GM21737 (cell line): ENCODE measurements at regions not wholly inside any gene's neighbourhood (a gene's known extent, or its start where the extent isn't known, plus 50 kb on each side); places are given as distances from the start of the nearest gene placed in this dataset.
A peak's percentile ranks its signal among the peaks of the same experiment; 100 is the strongest.

Experiments used
- ATAC-seq: cut with Tn5 transposase; IDR thresholded peaks from one replicate; pipeline ENCODE4 v1.9.1; 2021; ENCODE audit warnings: mild to moderate bottlenecking, moderate library complexity; ENCODE audit not compliant: unreplicated experiment

DNA sequence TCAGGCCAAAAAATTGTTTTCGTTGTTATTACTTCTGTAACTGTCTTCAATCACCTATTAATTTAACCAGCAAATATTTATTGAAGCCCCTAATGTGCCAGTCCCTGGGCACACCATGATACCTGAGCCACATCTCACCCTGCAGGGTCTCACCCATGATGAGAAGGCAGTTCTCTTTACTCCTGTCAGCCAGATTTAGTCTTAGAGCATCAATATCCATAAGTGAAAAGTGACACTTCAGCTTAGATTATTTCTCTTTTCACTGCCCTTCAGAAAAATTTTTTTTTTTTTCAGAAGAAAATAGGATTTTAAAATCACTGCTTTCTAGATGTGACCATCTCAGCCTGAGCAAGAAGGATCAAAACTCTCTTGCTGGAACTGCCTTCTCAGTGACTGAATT, 258.6 kb upstream of the NFE2L3 start:
- no peak for ATAC-seq

DNA sequence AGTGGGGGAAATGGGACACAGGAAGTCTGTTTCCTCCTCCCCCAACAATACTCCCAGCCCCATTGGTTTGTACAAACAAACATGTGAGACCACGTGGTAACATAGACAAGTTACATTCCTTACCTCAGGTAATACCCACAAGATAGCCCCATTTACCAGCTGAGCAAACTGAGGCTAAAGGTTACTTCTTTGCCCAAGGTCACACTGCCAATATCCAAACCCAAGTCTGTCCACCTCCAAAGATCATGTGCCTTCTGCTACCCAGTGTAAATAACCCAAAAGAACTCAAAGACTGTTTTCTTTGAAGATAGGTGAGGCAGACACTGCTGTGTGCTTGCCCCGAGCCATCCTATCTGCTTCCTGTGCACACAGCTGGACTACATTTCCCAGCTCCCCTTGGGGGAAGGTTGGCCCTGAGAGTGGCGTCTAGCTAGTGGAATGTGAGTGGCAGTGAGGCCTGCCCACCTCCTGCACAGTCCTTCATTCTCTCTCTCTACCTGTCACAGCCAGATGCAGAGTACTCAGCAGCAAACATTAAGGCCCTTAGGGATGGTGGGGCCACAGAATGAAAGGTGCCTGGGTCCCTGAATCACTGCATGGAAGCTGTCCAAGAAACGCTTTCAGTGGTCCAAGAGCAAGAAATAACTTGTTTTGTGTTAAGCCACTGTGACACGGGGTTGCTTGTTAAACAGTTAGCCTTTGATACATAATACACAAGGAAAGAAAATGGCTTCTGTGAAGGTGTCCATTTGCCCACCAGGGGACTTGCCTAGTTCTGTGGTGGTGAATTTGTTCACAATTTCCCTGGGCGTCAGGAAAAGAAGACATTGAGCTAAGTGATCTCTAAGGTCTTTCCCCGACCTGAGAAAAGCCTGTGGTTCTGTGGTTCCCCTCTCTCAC, 257.7 kb upstream of the NFE2L3 start:
- ATAC-seq, result peak; percentile 57

DNA sequence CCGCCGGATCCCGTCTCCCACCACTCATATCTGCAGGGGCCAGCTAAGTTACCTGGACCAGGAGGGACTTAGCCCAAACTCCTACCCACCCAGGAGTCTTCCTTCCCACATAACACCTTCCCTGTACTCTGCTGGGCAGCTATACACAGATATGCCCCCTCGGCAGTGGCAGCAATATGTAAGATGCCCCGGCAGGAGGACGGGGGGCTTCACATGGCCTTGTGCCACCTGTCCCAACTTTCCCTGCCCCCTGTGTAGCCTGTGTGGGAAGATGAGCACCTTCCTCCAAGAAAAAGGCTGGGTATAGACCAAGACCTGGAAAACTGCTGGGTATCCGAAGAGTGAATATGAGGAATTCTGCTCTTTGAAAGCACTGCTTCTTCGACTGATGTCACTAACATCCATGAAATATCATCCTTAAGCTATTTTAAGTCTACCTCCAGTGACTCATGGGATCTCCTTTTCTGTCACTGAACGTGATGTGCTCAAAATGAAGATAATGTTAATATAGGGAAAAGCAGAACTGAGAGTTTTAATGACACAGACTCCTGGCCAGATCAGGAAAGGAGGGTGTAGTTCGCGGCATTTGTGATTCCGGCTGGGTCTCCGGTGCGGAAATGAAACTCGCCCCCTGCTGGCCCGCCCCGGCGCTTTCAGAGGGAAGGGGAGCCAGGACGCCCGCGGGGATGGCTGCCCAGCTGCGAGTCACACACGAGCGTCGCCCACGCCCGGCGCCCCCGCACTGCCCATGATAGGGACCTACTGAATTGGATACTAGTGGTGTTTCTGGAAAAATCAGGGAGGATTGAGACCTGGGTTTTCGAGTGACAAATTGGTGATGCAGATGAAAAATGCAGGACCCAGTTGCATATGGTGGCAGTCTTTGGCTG, 256.9 kb upstream of the NFE2L3 start:
- ATAC-seq, result peak; percentile 59

DNA sequence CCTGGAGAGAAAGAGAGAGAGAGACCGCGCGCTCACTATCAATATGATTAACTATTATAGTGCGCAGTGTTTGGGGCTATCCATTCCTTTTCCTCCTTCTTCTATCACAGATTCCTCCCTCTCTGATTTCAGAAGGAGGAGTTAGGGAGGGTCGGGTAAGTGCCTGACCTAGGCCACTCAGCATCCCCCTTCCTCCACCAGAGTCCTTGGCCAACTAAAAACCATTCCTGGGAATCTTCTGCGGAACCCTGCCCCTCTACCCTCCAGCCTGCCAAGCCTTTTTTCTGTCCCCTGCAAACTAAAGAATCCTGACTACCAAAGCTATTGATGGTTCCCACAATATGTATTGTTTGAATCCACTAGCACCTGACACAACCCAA, 256.2 kb upstream of the NFE2L3 start:
- no peak for ATAC-seq

DNA sequence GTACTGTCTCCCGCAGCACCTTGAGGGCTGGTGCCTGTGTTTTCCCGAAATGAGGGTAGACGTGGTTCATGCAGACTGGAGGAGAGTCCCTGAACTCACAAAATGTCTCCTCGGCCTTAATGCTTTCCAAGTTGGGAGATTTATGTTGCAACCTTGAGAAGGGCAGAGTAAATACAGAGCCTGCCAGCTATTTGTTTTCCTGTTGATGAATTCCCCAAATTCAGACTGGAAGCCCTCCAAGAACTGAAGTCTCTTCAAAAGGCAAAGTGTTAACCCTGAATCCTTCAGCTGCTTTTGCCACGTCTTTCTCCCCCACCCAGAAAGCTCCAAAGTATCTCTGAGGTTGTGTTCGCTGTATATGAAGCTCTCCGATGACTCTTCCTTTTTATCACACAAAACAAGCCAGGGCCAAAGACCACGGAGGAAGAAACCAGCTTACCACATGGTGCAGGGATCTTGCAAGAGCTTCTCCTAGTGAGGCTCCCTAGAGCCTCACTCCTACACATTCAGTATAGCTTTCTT, 254.7 kb upstream of the NFE2L3 start:
- ATAC-seq, result no peak

DNA sequence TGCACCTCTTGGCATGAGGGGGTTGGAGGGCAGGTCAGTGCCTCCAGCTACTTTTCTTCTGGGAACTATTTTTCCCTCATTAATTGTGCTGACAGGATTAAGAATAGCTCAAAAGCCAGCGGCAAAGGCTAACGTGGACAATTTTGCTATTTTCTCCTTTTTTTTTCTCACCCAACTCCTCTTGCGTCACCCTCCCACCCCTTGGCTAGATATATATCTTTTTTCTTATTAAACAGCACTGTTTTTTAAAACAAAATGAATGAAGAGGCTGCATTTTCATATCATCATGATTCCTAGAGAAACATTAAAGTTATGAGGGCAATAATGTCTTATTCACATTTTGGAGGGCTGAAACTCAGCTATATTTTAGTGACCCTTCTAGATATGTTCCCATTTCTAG, 251.8 kb upstream of the NFE2L3 start:
- ATAC-seq, result no peak

DNA sequence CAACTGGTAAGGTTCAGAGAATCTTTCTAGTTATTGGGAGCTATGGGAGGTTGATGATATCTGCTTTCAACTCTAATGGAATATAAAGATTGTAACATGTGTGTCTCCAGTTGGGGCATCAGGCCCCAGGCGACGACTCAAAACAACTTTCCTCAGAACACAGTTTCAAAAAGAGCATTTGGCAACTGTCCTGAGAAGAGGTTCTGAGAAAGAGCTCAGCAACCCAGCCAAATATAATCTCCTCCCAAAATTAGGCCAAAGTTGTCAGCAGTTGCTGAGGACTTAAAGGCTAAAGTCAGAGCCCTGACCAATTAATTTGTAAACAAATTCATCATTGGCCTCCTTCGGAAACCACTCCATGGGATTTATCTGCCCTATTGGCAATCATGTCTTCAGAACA, 251.1 kb upstream of the NFE2L3 start:
- ATAC-seq, result no peak

DNA sequence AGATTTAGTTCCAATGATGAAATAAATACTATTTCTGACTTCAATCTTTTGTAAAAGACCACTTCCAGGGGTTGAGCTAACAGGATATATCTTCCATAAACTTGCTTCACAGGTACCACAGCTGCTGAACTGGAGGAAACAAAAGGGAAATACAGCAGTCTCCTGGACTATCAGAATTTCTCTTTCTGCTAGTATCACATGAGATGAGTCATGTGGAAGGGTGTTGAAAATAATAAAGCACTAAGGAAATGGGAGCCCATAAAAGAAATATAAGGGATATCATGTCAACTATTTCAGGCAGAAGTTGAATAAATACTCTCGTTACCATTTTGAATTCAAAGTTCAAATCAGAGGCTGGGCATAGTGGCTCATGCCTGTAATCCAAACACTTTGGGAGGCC, 250.3 kb upstream of the NFE2L3 start:
- no peak for ATAC-seq

DNA sequence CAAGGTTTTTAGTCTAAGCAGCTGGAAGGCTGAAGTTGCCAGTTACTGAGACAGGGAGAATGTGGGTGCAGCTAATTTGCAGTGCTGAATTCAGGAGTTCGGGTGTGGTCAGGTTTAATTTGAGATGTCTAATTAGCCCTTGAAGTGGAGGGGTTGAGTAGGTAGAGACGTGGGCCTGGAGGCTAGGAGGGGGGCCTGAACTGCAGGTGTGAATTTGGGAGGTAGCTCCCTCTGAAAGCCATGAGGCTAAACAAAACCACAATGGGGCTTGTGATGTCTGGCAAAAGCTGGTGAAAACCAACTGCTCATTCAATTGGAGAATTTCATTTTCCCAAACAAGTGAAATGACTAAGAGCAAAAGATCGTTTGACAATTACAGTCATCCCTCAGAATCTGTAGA, 246.0 kb upstream of the NFE2L3 start:
- ATAC-seq, result no peak

DNA sequence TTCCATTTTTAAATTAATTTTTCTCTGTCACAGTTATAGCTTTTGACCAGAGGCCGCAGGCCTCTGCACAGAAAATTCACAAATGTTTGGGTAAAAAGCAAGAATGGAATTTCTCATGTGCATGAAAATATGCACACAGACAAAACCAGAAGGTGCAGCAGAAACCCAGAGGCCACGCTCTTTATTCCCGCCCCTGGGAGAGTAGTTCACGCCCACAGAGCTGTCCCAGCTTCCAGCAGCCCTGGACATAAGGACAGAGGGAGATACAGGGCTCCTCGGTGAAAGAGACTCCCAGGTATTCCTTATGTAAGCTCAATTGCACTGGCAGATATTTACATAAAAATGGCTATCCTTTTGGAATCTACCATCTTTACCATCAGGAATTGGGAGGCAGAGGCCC, 245.2 kb upstream of the NFE2L3 start:
- ATAC-seq, result no peak

DNA sequence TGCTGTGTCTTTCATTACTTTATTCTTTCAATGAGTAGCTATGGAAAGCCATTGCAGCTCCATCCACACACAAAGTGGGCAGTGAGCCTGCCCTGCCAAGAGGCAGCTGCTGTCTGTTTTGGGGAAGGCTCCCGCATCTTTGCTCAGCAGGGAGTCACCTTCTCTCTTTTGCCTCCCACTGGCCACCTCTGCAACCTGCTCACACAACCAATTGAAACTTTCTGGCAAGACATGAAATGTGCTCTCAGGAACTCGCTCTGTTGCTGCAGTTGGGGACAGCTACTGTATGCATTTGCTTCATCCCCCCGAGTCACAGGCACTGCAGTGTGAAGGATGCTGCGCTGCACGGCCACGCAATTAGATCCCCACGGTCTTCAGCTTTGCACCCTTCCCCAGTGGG, 244.8 kb upstream of the NFE2L3 start:
- ATAC-seq, result no peak

DNA sequence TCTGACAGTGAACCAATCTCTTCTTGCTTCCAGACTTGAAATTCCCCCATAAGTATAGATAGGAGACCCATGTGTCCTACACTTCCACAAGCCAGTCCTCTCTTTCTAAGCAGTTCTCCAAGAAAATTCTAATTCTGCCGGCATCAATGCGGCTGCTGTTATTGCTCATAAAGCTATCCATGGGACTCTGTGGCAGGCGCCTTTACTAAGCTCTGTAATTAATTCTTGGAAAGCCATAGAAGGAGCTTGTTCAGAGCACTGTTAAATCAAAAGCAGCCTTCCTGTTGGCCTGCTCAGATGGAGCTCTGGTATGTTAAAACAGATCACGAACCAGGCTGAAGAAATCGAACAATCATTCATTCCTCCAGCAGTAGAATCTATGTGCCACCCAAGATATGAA, 244.3 kb upstream of the NFE2L3 start:
- ATAC-seq, result no peak

DNA sequence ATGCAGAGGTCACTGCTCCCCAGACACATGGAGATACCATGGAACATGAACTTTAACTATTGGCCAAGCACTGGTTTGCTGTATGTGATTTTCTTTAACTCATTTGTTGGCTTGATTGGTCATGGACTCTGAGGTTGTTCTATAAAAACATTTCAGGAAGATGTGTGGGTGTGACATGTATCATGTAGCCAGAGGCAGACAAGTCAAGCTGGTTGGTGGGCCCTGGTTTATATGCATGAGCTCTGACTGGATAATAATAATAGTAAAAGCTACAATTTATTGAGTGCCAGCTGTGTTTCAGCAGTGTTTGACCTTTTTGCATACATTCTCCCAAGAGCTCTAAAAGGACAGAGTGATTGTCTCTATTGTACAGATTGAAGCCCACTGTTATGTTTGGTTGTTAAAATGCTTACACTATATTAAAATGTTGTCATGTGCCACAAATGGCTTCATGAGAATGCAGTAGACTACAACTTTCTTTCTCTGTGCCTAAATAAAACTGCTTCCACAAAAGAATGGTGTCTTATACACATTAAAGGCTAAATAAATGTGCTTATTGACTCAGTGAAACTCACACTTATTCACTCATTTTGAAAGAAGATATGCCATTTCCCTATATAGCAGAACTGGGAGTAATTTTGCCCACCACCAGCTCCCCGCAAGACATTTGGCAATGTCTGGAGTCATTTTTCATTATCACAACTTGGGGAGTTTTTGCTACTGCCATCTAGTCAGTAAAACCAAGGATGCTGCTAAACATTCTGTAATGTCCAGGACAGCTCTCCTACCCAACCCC, 243.6 kb upstream of the NFE2L3 start:
- ATAC-seq, result no peak

DNA sequence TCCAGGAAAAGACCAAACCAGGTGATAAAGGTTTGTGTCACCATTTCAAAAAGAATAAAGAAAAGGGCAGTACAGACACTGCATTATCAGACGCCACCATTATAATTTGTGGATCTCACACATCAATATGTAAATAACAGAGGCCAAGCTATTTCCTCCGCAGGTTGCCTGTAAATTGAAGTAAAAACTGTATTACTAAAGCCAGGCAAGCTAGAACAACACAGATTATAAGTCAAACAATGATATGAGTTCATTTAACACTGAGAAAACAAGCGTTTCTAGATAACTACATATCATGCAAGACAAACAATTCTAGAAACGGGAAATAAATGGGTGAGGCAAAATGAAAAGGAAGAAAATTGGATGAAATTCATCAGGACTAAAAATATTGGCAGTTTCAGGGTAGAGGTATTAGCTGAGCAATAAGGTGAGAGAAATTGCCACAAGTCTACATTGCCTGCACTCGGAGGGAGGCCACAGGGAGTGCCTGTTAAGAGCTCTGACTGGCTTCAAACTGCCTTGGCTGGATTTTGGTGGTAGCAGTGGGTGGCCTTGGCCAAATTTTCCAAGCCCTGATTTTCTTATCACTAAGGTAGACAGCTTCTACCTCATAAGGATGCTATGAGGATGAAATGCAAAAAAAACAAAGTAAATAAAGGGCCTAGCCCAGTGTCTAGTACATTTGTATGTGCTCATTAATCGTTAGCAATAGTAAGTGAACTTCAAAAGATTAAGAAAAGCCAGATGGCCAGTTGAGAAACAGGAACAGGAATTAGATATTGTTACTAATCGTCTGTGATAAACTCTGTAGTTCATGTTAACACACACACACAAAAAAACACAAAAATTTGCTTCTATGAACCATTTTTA, 240.0 kb upstream of the NFE2L3 start:
- ATAC-seq, result no peak

DNA sequence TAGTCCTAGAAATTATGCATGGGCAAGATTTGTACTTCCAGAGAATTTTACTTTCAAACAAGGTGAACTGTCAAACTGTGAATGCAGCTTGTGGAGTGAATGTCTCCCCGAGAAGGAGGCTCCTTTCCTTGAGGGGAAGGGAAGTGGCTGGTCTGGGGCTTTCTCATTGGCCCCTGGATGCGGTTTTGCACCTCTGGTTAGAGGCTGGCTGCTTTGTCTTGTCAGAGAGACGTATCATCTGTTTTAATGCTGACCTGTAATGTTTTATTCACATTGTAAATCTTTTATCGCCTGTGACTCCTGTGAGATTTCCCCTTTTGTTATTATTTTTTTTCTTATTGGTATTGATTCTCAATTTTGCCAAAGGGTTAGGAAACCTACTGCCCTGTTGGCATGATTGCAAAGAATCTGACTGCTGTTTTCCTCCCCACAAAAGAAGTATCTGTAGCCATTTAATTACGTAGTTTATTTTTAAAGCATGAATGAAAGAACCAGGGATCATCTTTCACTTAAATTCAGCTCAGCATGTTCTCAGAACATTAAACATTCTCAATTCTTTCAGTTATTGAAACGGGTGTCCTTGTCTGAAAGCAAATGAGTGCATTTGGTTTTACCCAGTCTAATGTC, 238.3 kb upstream of the NFE2L3 start:
- ATAC-seq, result no peak

DNA sequence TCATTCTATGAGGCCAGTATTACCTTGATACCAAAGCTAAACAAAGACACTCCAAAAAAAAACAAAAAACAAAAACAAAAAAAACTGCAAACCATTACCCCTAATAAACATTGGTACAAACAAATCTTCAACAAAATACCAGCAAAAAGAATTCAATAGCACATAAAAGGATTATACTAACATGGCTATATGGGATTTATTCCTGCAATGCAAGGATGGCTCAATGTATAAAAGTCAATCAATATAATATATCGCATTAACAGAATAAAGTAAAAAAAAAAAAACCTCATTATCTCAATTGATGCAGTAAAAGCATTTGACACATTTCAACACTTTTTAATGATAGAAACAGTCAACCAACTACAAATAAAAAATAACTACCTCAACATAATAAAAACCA, 233.3 kb upstream of the NFE2L3 start:
- ATAC-seq, result no peak

DNA sequence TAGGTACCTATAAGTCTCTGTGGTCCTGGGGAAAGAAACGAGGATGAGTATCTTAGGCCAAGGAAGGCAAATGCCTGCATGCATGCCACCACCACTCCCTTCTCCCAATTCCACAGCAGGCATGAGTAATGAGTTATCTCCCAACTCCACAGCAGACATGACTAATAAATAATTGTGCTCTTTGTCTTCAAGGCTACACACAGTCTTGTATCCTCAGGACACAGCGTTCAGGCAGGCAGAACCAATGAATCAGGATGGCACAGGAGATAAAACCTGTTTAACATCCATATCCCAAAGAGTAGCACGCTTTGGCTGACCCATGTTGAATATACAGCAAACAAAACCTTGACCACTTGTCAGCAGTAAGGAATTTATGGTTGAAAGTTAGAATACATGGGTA, 229.7 kb upstream of the NFE2L3 start:
- no peak for ATAC-seq

DNA sequence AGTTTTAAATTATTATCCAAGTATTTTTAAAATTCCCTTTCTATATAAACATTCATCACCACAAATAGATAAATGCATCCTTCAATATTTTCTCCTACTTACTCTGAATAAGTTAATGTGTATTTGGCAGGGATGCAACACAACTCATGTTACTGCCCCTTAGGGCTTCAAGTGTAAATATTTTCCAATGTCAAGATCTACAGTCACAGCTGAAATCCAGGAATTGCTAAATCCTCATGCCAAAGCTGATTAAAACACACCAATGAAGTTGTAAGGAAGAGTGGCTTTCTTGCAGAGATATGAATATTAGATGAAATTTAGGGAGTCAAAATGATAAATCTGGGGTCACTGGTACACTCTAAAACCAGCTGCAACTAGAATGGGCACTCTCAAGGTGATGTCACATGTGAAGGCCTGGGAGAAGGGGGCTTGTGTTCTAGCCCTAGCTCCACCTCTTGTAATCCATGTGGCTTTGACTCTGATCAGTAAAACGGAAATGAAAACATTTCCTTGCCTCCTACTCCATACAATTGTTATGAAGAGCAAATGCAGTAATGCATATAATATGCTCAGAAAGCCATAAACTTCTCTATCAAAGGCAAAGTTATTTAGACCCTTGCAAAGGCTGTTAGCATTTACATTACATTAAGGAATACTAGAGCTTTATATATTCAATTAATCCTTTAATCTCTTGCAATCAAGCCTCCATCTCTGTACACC, 228.1 kb upstream of the NFE2L3 start:
- no peak for ATAC-seq

DNA sequence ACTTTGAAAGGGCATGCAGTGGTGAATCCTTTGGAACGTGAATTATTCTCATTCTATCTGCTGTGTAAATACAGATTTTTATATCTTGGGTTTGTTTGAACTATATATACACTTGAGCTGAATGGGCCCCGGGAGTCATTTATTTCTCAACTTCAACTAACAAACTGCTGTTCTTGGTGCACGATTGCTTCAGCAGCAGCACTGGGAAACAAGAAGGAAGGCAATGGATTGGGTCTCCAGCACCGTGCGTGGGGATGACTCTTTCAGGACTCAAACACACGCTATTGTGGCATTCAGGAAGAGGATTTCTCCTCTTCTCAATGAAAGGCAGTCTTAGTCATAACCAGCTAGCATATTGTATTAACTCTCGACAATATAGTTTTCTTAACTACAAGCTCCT, 226.0 kb upstream of the NFE2L3 start:
- ATAC-seq, result no peak
